Neural cell (in vitro differentiated cells): ENCODE measurements at regions not wholly inside any gene's neighbourhood (a gene's known extent, or its start where the extent isn't known, plus 50 kb on each side); places are given as distances from the start of the nearest gene placed in this dataset.

Experiments
- H2AFZ ChIP-seq: fragments of 200-600, 300-800 bp; sonication (generic), shearing (Covaris generic); 2 replicates; pipeline ENCODE4 v1.6.0; 2014; ENCODE audit warnings: low read depth, mild to moderate bottlenecking, antibody characterized with exemption, low read length, moderate library complexity
- H3F3A ChIP-seq: fragments of 200-600 bp; shearing (Covaris generic); 2 replicates; pipeline ENCODE4 v1.6.1; 2016; ENCODE audit warnings: mild to moderate bottlenecking, moderate library complexity, mixed read lengths, antibody characterized with exemption, low read length; ENCODE audit not compliant: insufficient read depth, poor library complexity, severe bottlenecking
- H3K27ac ChIP-seq: fragments of 200-600, 300-800 bp; sonication (generic), shearing (Covaris generic); 2 replicates; pipeline ENCODE4 v1.5.1; 2014; ENCODE audit warnings: mild to moderate bottlenecking, low read length, moderate library complexity
- H3K27me3 ChIP-seq: fragments of 300-800, 200-600 bp; sonication (generic), shearing (Covaris generic); 2 replicates; pipeline ENCODE4 v1.6.0; 2014; ENCODE audit warnings: mild to moderate bottlenecking, low read depth, low read length, moderate library complexity; ENCODE audit not compliant: insufficient read depth
- H3K36me3 ChIP-seq: fragments of 300-800, 200-600 bp; sonication (generic), shearing (Covaris generic); 2 replicates; pipeline ENCODE4 v1.5.1; 2014; ENCODE audit warnings: mild to moderate bottlenecking, antibody characterized with exemption, low read length, moderate library complexity; ENCODE audit not compliant: insufficient read depth
- H3K4me2 ChIP-seq: fragments of 300-800, 200-600 bp; sonication (generic), shearing (Covaris generic); 2 replicates; pipeline ENCODE4 v1.6.0; 2014; ENCODE audit warnings: mild to moderate bottlenecking, low read length
- H3K4me3 ChIP-seq: fragments of 300-800, 200-600 bp; sonication (generic), shearing (Covaris generic); 2 replicates; pipeline ENCODE4 v1.5.1; 2014; ENCODE audit warnings: mild to moderate bottlenecking, low read length, moderate library complexity
- H3K79me2 ChIP-seq: fragments of 200-600 bp; shearing (Covaris generic); replicated peaks from 2 replicates; pipeline ENCODE4 v1.6.0; 2014; ENCODE audit warnings: mild to moderate bottlenecking, low read length, moderate library complexity; ENCODE audit not compliant: insufficient read depth
- H3K9ac ChIP-seq: fragments of 300-800, 200-600 bp; sonication (generic), shearing (Covaris generic); 2 replicates; pipeline ENCODE4 v1.6.1; 2016; ENCODE audit warnings: mild to moderate bottlenecking, low read length, mixed read lengths
- H3K9me2 ChIP-seq: fragments of 200-600 bp; shearing (Covaris generic); 2 replicates; pipeline ENCODE4 v1.6.1; 2016; ENCODE audit warnings: mild to moderate bottlenecking, low read length, mixed read lengths; ENCODE audit not compliant: insufficient read depth
- H3K9me3 ChIP-seq: fragments of 200-600, 300-800 bp; sonication (generic), shearing (Covaris generic); 2 replicates; pipeline ENCODE4 v1.6.1; 2016; ENCODE audit warnings: mild to moderate bottlenecking, mixed run types, low read length, moderate library complexity, mixed read lengths
- H4K20me1 ChIP-seq: fragments of 200-600 bp; shearing (Covaris generic); 2 replicates; pipeline ENCODE4 v1.6.1; 2016; ENCODE audit warnings: mild to moderate bottlenecking, mixed run types; ENCODE audit not compliant: insufficient read depth
- CTCF ChIP-seq: fragments of 450-650 bp; IDR thresholded peaks from 2 replicates; pipeline ENCODE4 v1.5.1; 2014; ENCODE audit warnings: antibody characterized with exemption, mild to moderate bottlenecking, moderate library complexity; ENCODE audit not compliant: poor library complexity, severe bottlenecking
- EP300 ChIP-seq: fragments of 450-650 bp; conservative IDR thresholded peaks from 2 replicates; pipeline ENCODE4 v1.6.1; 2014; ENCODE audit warnings: antibody characterized with exemption, mild to moderate bottlenecking, moderate library complexity; ENCODE audit not compliant: poor library complexity, severe bottlenecking
- EZH2 ChIP-seq: fragments of 200-600, 300-800 bp; shearing (Covaris generic), sonication (generic); IDR thresholded peaks from 2 replicates; pipeline ENCODE4 v1.6.1; 2014; ENCODE audit warnings: antibody characterized with exemption, low read length, borderline replicate concordance, mild to moderate bottlenecking; ENCODE audit not compliant: insufficient read depth, poor library complexity, severe bottlenecking
- MXI1 ChIP-seq: fragments of 450-650 bp; conservative IDR thresholded peaks from 2 replicates; pipeline ENCODE4 v1.6.1; 2014; ENCODE audit warnings: antibody characterized with exemption, mild to moderate bottlenecking; ENCODE audit not compliant: poor library complexity, severe bottlenecking
- POLR2AphosphoS5 ChIP-seq: IDR thresholded peaks from 2 replicates; pipeline ENCODE4 v1.6.1; 2012
- RAD21 ChIP-seq: fragments of 450-650 bp; conservative IDR thresholded peaks from 2 replicates; pipeline ENCODE4 v1.6.1; 2014; ENCODE audit warnings: antibody characterized with exemption, mild to moderate bottlenecking, moderate library complexity
- SMC3 ChIP-seq: fragments of 450-650 bp; conservative IDR thresholded peaks from 2 replicates; pipeline ENCODE4 v1.6.1; 2014; ENCODE audit warnings: antibody characterized with exemption, mild to moderate bottlenecking, moderate library complexity; ENCODE audit not compliant: poor library complexity
- TAF1 ChIP-seq: IDR thresholded peaks from 2 replicates; pipeline ENCODE4 v1.6.1; 2012; ENCODE audit warnings: low read depth
- small RNA-seq, 3 experiments: library from RNA; depleted of rRNA; stranded (forward); fragments of <200 nt; gene quantifications; one replicate each; pipeline ENCODE3, GENCODE V24; 2012
- TF ChIP-seq, protein P1 (sequence below): IDR thresholded peaks from 2 replicates; pipeline ENCODE4 v1.6.1; 2012; ENCODE audit warnings: borderline replicate concordance

DNA sequence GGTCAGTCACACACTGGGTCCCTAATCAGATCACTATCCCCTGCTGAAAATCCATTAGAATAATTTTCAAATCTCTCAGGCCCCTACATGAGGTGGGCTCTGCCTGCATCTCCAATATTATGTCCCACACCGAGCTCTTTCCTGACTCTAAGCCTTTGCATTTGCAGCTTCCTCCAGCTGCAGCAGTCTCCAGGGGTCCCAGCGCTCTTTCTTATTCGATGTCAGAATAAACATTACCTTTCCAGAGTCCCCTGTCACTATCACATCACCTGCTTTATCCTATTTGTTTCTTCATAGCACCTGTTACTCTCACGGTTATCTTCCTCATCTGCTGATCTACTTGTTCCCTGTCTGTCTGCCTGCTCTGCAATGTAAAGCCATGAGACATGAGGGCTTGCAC lies 57.3 kb upstream of the MON1B start:
- no peaks in the 10 kb centered on the region for H3K79me2 ChIP-seq
- TF ChIP-seq TAF1 (no peak), EP300 (no peak), CTCF (no peak), SMC3 (no peak), RAD21 (no peak), MXI1 (no peak), POLR2AphosphoS5 (no peak), EZH2 (no peak)
- TF ChIP-seq, protein P1, sequence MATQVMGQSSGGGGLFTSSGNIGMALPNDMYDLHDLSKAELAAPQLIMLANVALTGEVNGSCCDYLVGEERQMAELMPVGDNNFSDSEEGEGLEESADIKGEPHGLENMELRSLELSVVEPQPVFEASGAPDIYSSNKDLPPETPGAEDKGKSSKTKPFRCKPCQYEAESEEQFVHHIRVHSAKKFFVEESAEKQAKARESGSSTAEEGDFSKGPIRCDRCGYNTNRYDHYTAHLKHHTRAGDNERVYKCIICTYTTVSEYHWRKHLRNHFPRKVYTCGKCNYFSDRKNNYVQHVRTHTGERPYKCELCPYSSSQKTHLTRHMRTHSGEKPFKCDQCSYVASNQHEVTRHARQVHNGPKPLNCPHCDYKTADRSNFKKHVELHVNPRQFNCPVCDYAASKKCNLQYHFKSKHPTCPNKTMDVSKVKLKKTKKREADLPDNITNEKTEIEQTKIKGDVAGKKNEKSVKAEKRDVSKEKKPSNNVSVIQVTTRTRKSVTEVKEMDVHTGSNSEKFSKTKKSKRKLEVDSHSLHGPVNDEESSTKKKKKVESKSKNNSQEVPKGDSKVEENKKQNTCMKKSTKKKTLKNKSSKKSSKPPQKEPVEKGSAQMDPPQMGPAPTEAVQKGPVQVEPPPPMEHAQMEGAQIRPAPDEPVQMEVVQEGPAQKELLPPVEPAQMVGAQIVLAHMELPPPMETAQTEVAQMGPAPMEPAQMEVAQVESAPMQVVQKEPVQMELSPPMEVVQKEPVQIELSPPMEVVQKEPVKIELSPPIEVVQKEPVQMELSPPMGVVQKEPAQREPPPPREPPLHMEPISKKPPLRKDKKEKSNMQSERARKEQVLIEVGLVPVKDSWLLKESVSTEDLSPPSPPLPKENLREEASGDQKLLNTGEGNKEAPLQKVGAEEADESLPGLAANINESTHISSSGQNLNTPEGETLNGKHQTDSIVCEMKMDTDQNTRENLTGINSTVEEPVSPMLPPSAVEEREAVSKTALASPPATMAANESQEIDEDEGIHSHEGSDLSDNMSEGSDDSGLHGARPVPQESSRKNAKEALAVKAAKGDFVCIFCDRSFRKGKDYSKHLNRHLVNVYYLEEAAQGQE: no peak
- no peak overlapping the region for H3K4me2 ChIP-seq

DNA sequence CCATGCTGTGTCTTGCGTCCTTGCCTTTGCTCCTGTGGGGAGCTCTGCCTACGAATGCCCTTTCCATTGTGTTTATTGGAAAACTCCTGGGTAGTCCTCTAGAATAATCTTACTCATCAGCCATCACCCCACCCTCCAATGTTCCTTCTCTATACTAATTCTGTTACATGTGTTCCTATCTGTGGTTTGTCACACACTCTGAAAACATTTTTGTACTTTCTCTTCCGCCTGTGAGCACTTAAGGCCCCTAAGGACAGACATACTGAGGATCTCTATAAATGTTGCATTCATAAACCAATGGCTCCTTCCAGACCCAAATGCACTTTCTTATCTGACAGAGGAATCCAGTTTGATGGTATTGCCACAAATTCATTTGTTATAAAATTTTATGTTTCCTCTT lies 53.9 kb upstream of the MON1B start:
- Histone ChIP-seq H3K79me2 (no peaks in the 10 kb centered on the region), H3K9me3 (no peaks in the 10 kb centered on the region), H3F3A (no peaks in the 10 kb centered on the region), H3K9me2 (no peaks in the 10 kb centered on the region), H3K9ac (no peak overlapping the region), H3K36me3 (no peaks in the 10 kb centered on the region), H3K27me3 (no peaks in the 10 kb centered on the region), H3K4me3 (no peak overlapping the region), H2AFZ (no peak overlapping the region), H4K20me1 (no peaks in the 10 kb centered on the region), H3K4me2 (no peak overlapping the region), H3K27ac (no peak overlapping the region)
- TF ChIP-seq MXI1: no peak

More for the DNA sequence above, 57.3 kb upstream of the MON1B start:
- Histone ChIP-seq H3K36me3 (no peaks in the 10 kb centered on the region), H3K27ac (no peak overlapping the region), H3F3A (no peaks in the 10 kb centered on the region), H3K9ac (no peak overlapping the region), H4K20me1 (no peaks in the 10 kb centered on the region), H2AFZ (no peak overlapping the region), H3K9me3 (no peaks in the 10 kb centered on the region), H3K4me3 (no peak overlapping the region), H3K27me3 (no peaks in the 10 kb centered on the region), H3K9me2 (no peaks in the 10 kb centered on the region)

Small RNA genes lying in the stretch of these regions (small RNA-seq; reads per million reads assigned to genes)
- gene MIR4719: 0 reads per million in 3 experiments
